Activated CD8-positive, alpha-beta T cell treated with anti-CD3 and anti-CD28 coated beads for 36 hours (primary cell): ENCODE measurements at regions not wholly inside any gene's neighbourhood (a gene's known extent, or its start where the extent isn't known, plus 50 kb on each side); places are given as distances from the start of the nearest gene placed in this dataset.
"Not testable (repeated sequence)": the region's sequence is repeated elsewhere in the genome, so short reads cannot be mapped to it uniquely, and the experiment has no call there.

ENCODE experiments used
- ATAC-seq: fragments of 200-7000 bp; cut with Tn5 transposase; one replicate; pipeline ENCODE4 v1.10.0; 2021; ENCODE audit warnings: mild to moderate bottlenecking, moderate library complexity
- CTCF ChIA-PET: fragments of 350-600 bp; sonication (Branson Sonifier 250); formaldehyde crosslinking; loops from one replicate; lab custom pipeline; 2021; ENCODE audit warnings: antibody characterized with exemption; lab: Charles Lee
- POLR2A ChIA-PET: fragments of 350-600 bp; sonication (Branson Sonifier 250); formaldehyde crosslinking; loops from one replicate; lab custom pipeline; 2021; ENCODE audit warnings: antibody characterized with exemption; lab: Charles Lee
- DNase-seq: peaks from one replicate; pipeline ENCODE4 v3.0.0-alpha.2; 2020
- H3K27ac Mint-ChIP-seq: one replicate; pipeline ENCODE4 v1.8.0; 2021; ENCODE audit warnings: mild to moderate bottlenecking, mixed read lengths
- H3K27me3 Mint-ChIP-seq: one replicate; pipeline ENCODE4 v1.8.0; 2021; ENCODE audit warnings: mixed read lengths
- H3K36me3 Mint-ChIP-seq: one replicate; pipeline ENCODE4 v1.8.0; 2021; ENCODE audit warnings: low read depth, mixed read lengths
- H3K4me1 Mint-ChIP-seq: one replicate; pipeline ENCODE4 v1.8.0; 2021; ENCODE audit warnings: low read depth, mixed read lengths
- H3K4me3 Mint-ChIP-seq: one replicate; pipeline ENCODE4 v1.8.0; 2021; ENCODE audit warnings: mild to moderate bottlenecking, moderate library complexity, mixed read lengths
- H3K9me3 Mint-ChIP-seq: one replicate; pipeline ENCODE4 v1.8.0; 2021; ENCODE audit warnings: mixed read lengths
- CTCF ChIP-seq: fragments of 200-600 bp; IDR thresholded peaks from one replicate; pipeline ENCODE4 v1.8.0; 2022; ENCODE audit warnings: antibody characterized with exemption, mild to moderate bottlenecking
- intact Hi-C: fragments of 100-400 bp; cut with micrococcal nuclease; formaldehyde crosslinking; loops from one replicate; pipeline ENCODE4 v1.10.0; 2022

- H3K36me3 Mint-ChIP-seq: no peaks in the 10 kb centered on the region
- intact Hi-C loops: no loop called here
- TF ChIP-seq CTCF: no peak
- H3K4me1 Mint-ChIP-seq: no peaks in the 10 kb centered on the region
- H3K4me3 Mint-ChIP-seq: no peak overlapping the region
- peaks cover 21% of the 10 kb centered on the region for H3K27me3 Mint-ChIP-seq
- no peak overlapping the region for H3K27ac Mint-ChIP-seq
- ATAC-seq (no peak), DNase-seq (no peak)
- POLR2A ChIA-PET: no interaction called here
- no peaks in the 10 kb centered on the region for H3K9me3 Mint-ChIP-seq
- CTCF ChIA-PET: no interaction called here
These were observed 86.3 kb downstream of the BAMBI start for GRCh38 chr10:28763471-28764170.

GRCh38 chr10:28765641-28766040, 88.3 kb downstream of the BAMBI start:
- intact Hi-C loops: no loop called here
- Mint-ChIP-seq H3K9me3 (no peaks in the 10 kb centered on the region), H3K4me1 (no peaks in the 10 kb centered on the region), H3K36me3 (no peaks in the 10 kb centered on the region), H3K4me3 (no peak overlapping the region), H3K27ac (no peak overlapping the region), H3K27me3 (peaks cover 13% of the 10 kb centered on the region)
- DNase-seq (no peak), ATAC-seq (no peak)
- CTCF ChIA-PET: no interaction called here
- no peak for TF ChIP-seq CTCF
- POLR2A ChIA-PET: no interaction called here

GRCh38 chr10:28768227-28768626, 90.9 kb downstream of the BAMBI start:
- Mint-ChIP-seq H3K4me1 (no peaks in the 10 kb centered on the region), H3K36me3 (no peaks in the 10 kb centered on the region), H3K9me3 (no peaks in the 10 kb centered on the region), H3K27me3 (peaks cover 11% of the 10 kb centered on the region), H3K4me3 (no peak overlapping the region), H3K27ac (no peak overlapping the region)
- DNase-seq (no peak), ATAC-seq (no peak)
- POLR2A ChIA-PET: no interaction called here
- intact Hi-C loops: no loop called here
- TF ChIP-seq CTCF: no peak
- CTCF ChIA-PET: no interaction called here

- H3K27ac Mint-ChIP-seq: no peak overlapping the region
- no peaks in the 10 kb centered on the region for H3K4me1 Mint-ChIP-seq
- H3K27me3 Mint-ChIP-seq: peaks cover 9% of the 10 kb centered on the region
- no peak for ATAC-seq
- peaks cover 1% of the 10 kb centered on the region for H3K9me3 Mint-ChIP-seq
- no peak for DNase-seq
- TF ChIP-seq CTCF: no peak
- H3K4me3 Mint-ChIP-seq: no peak overlapping the region
- no peaks in the 10 kb centered on the region for H3K36me3 Mint-ChIP-seq
- intact Hi-C loops: no loop called here
- POLR2A ChIA-PET: no interaction called here
- CTCF ChIA-PET: interaction anchor here (1.1 kb wide), 1 partner anchor 105 kb away, joined by 3 read pairs; no protein-coding TSS in a partner anchor
These were observed 91.8 kb downstream of the BAMBI start for GRCh38 chr10:28769091-28769604.

GRCh38 chr10:28771580-28772090, 94.3 kb downstream of the BAMBI start:
- H3K27me3 Mint-ChIP-seq, H3K27ac Mint-ChIP-seq, H3K9me3 Mint-ChIP-seq, H3K4me3 Mint-ChIP-seq, intact Hi-C loops, ATAC-seq, CTCF ChIA-PET, DNase-seq, H3K4me1 Mint-ChIP-seq, H3K36me3 Mint-ChIP-seq, POLR2A ChIA-PET: not testable (repeated sequence)
